ENCODE measurements at regions not wholly inside any gene's neighbourhood (a gene's known extent, or its start where the extent isn't known, plus 50 kb on each side); places are given as distances from the start of the nearest gene placed in this dataset.

DNA sequence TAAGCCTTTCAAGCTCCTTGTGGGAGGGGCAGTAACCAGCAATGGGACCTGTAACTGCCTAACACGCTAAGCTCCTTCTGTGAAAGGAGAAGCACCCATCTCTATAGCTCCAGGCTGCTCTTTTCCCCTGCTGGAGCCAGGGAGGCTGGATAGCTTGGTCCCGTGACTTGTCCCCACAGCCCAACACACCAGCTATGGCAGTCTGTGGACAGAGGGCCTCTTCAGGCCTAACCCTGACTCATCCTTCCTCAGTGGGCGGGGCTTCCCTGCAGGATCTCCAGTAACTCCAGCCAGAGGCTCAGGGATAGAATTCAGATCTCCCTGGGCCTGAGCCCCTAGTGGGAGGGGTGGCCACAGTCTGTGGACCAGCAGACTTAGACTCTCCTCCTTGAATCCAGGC, 1290.1 kb downstream of the PCDH7 start:
- TF ChIP-seq, protein P1, sequence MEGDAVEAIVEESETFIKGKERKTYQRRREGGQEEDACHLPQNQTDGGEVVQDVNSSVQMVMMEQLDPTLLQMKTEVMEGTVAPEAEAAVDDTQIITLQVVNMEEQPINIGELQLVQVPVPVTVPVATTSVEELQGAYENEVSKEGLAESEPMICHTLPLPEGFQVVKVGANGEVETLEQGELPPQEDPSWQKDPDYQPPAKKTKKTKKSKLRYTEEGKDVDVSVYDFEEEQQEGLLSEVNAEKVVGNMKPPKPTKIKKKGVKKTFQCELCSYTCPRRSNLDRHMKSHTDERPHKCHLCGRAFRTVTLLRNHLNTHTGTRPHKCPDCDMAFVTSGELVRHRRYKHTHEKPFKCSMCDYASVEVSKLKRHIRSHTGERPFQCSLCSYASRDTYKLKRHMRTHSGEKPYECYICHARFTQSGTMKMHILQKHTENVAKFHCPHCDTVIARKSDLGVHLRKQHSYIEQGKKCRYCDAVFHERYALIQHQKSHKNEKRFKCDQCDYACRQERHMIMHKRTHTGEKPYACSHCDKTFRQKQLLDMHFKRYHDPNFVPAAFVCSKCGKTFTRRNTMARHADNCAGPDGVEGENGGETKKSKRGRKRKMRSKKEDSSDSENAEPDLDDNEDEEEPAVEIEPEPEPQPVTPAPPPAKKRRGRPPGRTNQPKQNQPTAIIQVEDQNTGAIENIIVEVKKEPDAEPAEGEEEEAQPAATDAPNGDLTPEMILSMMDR (IDR thresholded peaks at IDR 0.05 in 4 of 5, conservative IDR thresholded peaks at IDR 0.05 in 1 of 5): no peak
- no peak for TF ChIP-seq POLR2A (IDR thresholded peaks at IDR 0.05)
